Epithelial cell of proximal tubule (primary cell): ENCODE measurements at regions not wholly inside any gene's neighbourhood (a gene's known extent, or its start where the extent isn't known, plus 50 kb on each side); places are given as distances from the start of the nearest gene placed in this dataset.

Source experiments
- DNase-seq: peaks from one replicate; pipeline ENCODE4 v3.0.0-alpha.2; 2011; ENCODE audit warnings: low read depth
- H3K4me3 ChIP-seq: 2 replicates; pipeline ENCODE4 v1.5.1; 2011; ENCODE audit warnings: low read depth, mild to moderate bottlenecking, low read length
- TF ChIP-seq, protein P1 (sequence below): conservative IDR thresholded peaks from 2 replicates; pipeline ENCODE4 v1.5.1; 2012; ENCODE audit warnings: low read depth, mild to moderate bottlenecking, low read length

DNA sequence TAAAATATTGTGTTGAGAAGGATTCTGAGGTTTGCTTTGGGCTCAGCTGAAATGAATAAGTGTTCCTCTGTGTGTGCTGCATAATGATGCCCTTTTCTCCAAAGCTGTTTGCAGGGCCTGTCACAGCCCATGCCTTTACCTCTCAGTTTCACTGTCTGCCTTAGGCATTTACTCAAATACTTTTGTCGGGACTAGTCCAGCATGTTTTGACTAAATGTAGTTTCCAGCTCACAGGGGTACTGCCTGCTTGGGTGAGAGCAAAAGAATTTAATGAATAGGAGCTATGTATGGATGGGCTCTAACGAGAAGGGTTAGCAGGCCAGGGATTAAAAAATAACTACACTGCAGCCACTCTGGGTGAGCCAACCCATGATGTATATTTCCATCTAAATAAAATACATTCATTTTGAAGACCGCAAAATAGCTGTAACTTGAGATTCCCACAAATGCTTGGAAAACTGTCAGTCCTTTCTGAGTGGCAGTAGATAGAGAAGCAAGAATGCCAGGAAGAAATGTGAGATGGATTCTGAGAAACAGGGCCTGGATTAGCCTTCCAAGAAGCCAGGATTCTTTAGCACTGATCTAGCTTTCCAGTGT lies 549.2 kb upstream of the TBL1XR1 start:
- DNase-seq = no peak
- TF ChIP-seq, protein P1, sequence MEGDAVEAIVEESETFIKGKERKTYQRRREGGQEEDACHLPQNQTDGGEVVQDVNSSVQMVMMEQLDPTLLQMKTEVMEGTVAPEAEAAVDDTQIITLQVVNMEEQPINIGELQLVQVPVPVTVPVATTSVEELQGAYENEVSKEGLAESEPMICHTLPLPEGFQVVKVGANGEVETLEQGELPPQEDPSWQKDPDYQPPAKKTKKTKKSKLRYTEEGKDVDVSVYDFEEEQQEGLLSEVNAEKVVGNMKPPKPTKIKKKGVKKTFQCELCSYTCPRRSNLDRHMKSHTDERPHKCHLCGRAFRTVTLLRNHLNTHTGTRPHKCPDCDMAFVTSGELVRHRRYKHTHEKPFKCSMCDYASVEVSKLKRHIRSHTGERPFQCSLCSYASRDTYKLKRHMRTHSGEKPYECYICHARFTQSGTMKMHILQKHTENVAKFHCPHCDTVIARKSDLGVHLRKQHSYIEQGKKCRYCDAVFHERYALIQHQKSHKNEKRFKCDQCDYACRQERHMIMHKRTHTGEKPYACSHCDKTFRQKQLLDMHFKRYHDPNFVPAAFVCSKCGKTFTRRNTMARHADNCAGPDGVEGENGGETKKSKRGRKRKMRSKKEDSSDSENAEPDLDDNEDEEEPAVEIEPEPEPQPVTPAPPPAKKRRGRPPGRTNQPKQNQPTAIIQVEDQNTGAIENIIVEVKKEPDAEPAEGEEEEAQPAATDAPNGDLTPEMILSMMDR = no peak
- no peak overlapping the region for H3K4me3 ChIP-seq

DNA sequence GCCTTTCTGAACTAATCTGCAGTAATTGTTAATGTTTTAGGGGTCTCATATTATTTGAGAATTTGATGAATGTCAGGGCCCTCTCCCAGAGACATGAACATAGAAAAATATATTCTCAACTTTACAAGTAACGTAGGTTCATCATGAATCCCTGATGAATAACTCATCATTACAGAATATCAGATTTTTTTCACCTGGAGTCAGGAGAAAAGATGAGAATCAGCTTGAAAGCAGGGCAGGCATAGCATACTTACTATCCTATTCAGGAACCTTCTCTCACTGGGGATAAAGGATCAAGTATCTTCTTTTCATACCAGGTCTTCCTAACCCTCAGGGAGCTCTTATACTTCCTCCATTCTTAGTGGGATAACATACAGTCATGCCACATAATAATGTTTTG lies 552.6 kb upstream of the TBL1XR1 start:
- TF ChIP-seq, protein P1 = no peak
- DNase-seq = no peak

DNA sequence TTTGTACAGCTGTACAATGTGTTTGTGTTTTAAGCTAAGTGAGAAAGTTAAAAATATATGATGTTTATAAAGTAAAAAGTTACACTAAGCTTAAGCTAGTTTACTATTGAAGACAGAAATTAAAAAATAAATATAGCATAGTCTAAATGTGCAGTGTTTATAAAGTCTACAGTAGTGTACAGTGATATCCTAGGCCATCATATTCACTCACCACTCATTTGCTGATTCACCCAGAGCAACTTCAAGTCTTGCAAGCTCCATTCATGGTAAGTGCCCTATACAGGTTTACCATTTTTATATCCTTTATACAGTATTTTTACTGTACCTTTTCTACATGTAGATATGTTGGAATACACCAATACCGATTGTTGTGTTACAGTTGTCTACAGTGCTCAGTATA lies 553.2 kb upstream of the TBL1XR1 start:
- no peak for DNase-seq
- H3K4me3 ChIP-seq = no peak overlapping the region
- TF ChIP-seq, protein P1 = no peak

More for the DNA sequence above, 552.6 kb upstream of the TBL1XR1 start:
- H3K4me3 ChIP-seq = no peak overlapping the region

DNA sequence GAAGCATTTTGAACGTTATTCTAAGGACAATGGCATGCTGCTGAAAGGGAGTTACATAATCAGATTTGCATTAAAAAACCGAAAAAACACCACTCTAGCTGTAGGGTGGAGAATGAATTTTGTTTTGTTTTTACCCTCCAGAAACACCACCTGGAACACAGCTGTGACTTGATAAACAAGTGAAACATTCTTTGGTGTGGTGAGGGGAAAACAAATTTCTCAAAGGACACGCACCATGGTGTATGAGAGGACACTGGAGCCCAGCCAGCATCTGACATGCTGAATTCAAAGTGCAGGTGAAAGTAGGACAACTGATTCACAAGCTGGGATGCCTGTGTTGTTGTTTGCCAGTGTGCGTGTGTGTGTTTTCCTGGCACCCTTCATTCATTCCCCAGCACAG lies 554.5 kb upstream of the TBL1XR1 start:
- no peak for DNase-seq
- no peak overlapping the region for H3K4me3 ChIP-seq
- TF ChIP-seq, protein P1 = no peak

DNA sequence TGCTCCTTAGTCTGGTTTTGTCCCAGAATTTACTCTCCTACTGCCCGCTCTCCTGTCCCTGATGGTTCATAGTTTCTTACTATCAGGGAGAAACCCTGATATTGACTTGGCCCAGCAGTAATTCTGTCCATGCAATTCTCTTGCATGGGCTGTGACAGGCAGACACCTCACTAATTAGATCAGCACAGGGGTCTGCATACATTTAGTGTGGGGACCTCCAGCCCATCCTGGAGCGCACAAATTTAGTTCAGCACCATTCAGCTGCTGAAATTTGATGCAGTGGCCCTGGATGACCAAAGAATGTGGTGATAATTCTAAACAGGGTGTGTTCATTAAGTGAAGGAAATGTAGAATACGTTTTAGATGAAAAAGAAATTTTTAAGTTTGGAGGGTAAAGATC lies 555.5 kb upstream of the TBL1XR1 start:
- no peak overlapping the region for H3K4me3 ChIP-seq
- TF ChIP-seq, protein P1 = no peak
- DNase-seq = no peak

DNA sequence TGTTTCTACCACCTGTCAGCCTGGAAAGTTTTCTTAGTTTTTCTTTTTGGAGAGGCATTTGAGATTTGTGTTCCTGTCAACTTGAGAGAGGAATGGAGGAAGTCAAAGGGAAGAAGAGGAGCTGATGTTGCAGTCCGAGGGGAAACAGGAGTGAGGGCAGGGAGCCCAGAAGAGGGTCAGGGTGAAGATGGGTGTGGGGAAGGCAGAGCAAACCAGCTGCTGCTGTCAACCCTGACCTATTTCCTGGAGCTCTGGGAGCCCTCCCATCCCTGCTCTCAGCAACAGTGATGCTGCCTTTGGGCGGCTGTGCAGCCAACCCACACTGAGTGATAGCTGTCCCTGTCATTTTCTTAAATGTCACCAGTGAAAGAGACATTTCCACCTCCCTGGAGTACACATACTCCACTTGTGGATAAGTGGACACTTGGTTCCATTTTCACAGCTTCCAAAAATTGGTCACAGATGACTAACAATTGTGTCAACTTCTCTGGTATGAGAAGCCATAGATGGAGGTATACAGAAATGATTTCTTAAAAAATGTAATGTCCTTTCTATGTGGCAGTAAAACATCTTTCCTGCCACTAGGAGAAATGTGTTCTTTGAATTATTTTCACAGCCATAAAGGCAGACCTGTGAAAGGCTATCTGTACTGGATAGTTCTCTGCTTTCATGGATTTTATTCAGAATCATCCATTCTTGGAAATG lies 556.3 kb upstream of the TBL1XR1 start:
- H3K4me3 ChIP-seq = no peak overlapping the region
- TF ChIP-seq, protein P1 = no peak
- no peak for DNase-seq

DNA sequence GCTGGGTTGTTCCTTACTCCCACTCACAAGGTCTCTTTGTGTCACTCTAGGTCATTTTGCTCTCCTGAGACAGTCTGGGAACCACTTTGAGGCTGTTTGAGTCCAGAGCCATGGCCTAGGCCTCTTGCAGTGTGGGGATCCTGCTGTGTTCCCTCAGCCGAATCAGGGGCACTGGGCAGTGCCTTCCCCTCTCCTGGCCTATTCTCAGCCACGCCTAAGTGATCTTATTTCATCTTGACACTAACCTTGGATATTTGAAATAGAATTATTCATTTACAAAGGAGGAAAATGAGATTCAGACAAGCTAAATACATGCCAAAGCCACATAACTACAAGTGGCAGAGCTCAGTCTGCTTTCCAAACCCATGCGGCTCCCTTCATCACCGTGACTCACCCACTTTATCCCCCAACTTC lies 557.2 kb upstream of the TBL1XR1 start:
- no peak for DNase-seq
- TF ChIP-seq, protein P1 = no peak

More for the DNA sequence above, 557.2 kb upstream of the TBL1XR1 start:
- H3K4me3 ChIP-seq = no peak overlapping the region
